ENCODE measurements at regions not wholly inside any gene's neighbourhood (a gene's known extent, or its start where the extent isn't known, plus 50 kb on each side); places are given as distances from the start of the nearest gene placed in this dataset.

DNA sequence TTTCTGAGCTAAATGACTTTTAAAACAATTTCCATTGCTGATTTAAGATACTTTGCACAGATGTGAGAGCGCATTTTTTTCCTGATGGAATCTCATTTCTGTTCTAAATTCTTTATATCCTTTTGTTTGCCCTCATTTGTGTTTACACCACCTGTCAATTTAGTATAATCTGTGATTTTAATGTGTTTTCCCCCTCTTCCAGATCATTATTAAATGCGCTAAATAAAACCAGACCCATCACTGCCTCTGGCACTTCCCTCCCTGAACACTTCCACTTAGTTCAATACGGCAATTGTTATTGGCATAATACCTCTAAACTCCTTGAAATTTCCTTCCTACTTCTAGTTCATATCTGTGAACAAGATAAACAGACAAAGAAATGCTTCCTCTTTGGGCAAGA lies 186.9 kb upstream of the ADGRL2 start:
- no peak for DNase-seq

DNA sequence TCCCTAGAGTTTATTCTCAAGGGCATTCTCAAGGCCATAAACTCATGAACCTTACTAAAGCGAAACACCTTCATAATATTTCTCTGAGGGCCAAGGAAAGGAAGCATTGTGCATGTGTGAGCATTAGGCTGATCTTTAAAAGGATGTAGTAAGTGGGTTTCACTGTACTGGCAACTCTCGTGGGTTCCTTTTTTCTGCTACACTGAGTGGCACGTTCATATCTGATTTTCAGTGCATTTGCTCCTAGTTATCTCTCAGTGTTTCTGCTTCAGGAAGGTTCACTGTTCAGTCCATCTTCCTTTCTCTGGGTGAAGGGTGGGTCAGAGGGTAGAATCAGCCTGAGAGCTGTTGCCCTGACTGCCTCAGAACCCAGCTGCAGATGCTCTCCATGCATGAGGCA lies 192.8 kb upstream of the ADGRL2 start:
- no peak for DNase-seq

DNA sequence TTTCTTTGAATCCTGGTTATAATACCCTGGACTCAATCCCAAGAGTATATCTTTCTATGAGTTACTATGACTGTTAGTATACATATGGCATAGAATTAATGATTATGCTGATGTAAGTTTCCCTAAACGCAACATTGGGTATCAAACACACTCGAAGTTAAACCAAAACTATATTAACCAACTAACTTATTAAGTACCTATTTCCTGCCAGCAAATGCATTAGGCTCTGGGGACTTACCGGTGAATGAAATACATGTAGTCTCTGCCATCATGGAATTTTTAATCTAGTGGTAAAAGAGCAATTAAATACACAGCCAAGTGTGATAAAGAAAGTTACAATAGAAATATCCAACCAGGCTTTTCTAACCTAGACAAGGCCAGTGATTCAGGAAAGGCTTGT lies 193.6 kb upstream of the ADGRL2 start:
- DNase-seq: no peak

DNA sequence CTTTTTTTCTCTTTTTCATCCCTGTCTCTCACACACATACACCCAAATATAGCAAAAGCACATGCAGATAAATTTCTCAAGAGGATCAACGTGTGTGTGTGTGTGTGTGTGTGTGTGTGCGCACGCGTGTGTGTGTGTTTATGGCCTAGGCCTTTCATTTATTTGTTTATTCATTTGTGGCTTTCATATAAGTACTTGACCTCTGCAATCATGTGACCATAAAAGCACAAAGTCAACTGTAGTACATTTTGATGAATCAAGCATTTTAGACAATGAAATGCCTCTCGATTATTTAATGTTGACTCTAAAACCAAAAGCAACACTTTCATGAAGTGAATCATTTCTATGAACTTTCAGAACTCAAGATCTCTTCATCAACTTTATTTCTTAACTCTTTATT lies 194.1 kb upstream of the ADGRL2 start:
- DNase-seq: no peak

DNA sequence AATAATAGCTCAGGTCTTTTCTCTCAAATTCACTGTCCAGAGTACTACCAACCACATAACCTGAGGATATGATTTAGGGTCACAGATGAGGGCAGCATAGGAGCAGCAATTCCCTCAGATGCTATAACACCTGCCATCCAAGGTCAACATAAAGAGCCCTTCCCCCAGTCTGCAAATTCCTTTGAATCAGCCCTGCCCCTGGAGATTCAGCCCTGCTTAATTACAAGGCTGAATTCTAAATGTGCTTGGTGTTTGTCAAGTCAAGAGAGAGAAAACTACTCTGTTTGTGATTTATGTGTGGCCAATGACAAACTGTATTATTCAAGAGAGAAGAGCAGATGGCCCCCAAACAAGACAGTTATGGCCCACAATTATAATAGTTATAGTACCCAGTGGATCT lies 195.7 kb upstream of the ADGRL2 start:
- no peak for DNase-seq

- no peak for DNase-seq
Observed at GRCh38 chr1:81600878-81601622, 199.7 kb upstream of the ADGRL2 start.

GRCh38 chr1:81600363-81600762 lies 200.4 kb upstream of the ADGRL2 start:
- DNase-seq: no peak

DNA sequence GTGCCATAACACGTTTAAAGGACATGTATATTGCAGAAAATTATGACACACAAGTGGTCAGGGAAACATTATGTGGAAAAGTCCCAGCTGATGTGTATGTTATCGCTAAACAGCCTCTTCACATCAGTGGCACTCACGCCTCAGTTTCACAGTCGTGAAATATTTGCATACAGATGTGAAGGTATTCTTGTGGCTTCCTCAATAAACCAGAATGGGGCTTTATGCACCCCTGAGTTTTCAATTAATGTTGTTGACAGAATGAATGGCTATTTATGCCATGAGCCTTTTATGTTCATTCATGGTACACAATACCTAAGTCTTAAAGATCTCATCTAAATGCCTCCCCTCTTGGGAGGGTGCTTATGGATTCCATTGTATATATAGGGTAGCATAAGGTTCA lies 202.1 kb upstream of the ADGRL2 start:
- DNase-seq: no peak

- DNase-seq: no peak
Observed at GRCh38 chr1:81597720-81598426, 202.9 kb upstream of the ADGRL2 start.

- no peak for DNase-seq
Observed at GRCh38 chr1:81596341-81596740, 204.4 kb upstream of the ADGRL2 start.

DNA sequence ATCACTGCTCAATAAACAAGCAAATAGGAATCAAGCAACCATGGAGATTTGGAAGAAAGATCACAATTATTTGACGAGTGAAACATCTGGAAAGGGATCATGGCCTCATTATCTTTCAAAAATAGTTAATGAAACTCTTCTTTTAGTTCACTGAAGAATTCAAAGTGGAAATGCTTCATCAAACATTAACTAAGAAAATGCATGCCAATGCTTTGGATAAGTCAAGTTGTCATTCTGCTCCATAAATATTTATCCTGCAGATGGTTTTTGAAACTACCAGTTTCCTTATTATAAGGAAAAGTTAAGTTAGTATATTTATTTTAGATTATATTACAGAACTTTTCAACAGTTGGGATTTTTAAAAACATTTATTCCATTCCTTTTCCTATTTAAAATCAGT lies 206.5 kb upstream of the ADGRL2 start:
- no peak for DNase-seq

GRCh38 chr1:81592233-81592632 lies 208.5 kb upstream of the ADGRL2 start:
- DNase-seq: no peak

- no peak for DNase-seq
Observed at GRCh38 chr1:81590171-81590570, 210.6 kb upstream of the ADGRL2 start.

DNA sequence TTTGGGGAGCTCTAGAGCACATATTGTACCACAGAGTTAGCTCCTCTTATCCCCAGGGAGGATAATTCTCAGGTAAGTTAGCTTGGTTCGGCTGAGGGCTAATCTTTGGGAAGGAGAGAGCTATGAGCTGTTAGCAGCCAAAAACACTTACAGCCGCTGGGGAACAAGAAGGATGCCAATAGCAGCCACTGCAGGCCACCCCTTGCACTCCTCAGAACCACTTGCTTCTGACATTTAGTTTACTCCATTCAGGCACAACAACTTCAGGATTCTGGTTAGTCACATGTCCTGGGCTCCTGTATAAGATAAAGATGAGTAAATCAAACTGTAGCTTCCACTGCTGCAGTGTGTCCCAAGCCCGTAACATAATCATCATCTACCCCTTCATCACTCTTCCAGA lies 212.6 kb upstream of the ADGRL2 start:
- DNase-seq: no peak

- DNase-seq: no peak
Observed at GRCh38 chr1:81587426-81587825, 213.3 kb upstream of the ADGRL2 start.

DNA sequence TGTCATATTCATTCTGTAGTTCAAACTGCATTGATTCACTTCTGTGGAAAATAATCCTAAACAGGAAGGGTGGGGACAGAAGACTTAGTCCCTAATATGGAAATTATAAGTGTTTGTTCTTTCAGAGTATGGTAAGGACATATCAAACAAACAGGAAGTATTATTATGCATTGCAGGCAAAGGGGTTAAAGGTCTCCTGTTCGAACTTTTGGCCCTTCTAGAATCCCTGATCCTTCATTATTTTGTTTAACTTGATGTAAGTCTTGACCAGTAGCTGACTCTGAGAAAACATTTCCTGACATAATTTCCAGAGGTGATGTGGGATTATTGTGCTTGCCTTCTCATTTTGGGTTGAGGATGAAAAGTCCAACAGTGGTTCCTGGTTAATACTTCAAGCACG lies 215.4 kb upstream of the ADGRL2 start:
- DNase-seq: no peak

DNA sequence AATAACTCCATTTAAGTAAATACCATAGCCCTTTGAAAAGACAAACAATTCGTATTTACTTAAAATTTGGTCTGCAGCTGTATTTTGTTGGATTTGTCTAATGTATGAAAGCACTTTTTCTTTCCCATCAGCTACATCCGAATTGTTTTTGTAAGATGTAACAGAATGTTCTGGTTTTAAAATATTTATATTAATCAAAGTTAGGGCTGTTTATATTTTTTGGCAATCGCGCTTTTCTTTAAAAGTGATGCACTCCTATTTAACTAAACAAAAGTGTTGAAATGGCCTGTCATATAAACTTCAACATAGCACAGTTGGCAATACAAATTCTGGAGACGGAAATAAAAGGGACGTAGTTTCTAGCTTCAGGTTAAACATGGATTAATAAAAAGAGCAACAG lies 216.3 kb upstream of the ADGRL2 start:
- no peak for DNase-seq

- DNase-seq: no peak
Observed at GRCh38 chr1:81583878-81584277, 216.9 kb upstream of the ADGRL2 start.

DNA sequence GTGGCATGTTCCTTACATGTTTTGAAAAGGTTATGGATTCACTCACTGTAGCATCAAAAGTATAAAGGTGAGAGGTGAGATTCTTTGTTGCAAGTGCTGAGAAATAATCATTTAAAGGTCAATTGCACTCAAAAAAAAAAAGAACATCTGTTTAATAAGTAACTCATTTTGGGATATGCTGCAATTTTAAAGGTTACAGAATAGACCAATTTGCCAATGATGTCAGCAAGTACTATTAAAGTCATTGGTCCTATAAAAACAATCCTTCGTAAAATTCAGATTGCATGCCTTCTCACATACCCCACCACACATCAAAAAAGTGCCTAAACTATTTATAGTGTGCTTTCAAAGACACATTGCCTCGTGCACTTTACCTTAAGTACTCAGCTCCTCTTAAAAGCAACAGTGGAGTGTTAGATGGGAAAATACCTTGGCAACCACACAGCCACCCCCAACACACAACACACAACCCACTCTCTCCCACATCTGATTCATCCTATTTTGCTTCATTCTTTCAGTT lies 218.2 kb upstream of the ADGRL2 start:
- no peak for DNase-seq

DNA sequence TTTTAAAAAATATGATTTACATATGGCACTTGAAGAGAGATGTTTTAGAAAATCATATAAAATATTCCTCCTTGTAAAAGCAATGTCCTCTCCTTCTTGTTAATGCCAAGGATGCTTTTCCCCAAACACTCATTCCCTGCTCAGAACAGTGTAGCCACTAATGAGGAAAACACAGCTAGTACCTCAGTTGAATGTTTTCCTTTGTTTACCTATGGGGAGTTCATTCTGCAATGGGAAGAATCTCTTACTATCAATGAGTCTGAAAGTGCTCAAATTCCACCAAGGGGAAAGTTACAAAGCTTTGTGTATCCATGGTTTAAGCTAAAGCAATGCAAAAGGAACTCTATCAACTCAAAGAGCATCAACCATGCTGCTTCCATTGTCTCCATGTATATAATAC lies 221.9 kb upstream of the ADGRL2 start:
- DNase-seq: no peak

DNA sequence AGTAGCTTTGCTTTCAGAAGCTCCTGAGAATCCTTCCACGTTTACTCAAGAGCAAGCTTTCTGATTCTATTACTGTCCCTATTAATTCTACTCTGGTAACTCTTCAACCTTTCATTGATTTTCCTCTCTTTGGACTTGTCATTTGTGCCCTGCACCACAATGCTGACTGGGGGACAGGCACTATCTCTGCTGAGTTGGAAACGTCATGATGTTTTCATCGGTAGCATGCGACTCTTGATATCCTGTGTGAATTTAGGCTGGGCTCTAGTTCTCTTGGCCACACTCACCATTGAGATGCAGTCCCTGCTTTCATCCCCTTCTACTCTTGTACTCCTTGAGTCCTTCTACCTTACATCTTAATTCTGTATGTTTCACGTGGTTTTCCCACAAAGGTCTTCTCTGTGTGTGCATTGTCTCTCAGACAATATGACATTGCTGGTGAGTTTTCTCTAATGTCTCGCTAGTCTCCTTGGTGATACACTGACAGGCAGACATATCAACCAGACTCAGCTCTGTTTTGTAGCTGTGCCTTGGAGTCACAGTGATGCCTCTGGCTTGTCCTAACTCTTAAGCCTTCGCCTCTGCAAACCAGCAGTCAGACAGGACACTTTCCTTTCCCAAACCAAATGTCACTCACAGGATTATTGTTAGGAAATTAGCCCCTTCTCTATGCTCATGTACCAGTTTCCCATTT lies 223.6 kb upstream of the ADGRL2 start:
- DNase-seq: no peak

GRCh38 chr1:81574408-81574807 lies 226.3 kb upstream of the ADGRL2 start:
- no peak for DNase-seq

DNA sequence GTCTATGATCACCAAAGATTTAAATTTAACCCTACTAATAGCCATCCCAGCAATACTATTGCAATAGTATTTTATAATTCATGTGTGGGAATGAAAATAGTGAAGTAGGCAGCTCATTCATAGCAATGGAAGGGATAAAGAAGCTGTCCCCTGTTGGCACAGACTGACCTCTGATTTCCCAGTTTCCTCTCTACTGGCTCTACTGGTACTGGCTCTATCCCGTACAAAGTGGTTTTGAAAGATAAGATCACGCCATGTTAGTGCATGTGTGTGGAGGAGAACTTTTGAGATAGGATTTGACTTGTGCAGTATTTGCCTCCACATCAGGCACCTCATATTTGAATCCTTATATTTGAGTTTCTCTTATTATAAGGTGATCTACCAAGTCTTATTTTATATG lies 227.3 kb upstream of the ADGRL2 start:
- no peak for DNase-seq

DNA sequence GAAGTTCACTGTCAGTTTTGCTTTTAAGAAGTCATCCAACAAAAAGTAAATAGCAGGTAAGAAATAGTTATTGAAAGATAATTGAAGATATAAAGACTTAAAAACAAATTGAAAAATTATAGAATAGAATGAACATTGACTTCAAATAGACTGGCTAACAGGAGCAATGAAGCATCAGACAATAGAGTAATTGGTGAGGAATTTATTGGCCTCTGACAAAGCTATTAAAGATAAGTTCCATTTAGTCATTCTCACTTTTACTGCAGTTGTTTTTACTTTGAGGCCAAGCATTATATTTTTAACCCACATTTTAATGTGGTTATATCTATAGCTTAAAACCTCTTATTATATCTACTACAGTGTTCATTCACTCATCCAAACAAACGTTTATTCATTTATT lies 228.8 kb upstream of the ADGRL2 start:
- DNase-seq: no peak

All from NCI-H1436 (cell line).